PC-9 (cell line): ENCODE measurements at regions not wholly inside any gene's neighbourhood (a gene's known extent, or its start where the extent isn't known, plus 50 kb on each side); places are given as distances from the start of the nearest gene placed in this dataset.

Source experiments
- EZH2 ChIP-seq: fragments of 200-600 bp; sonication (generic); IDR thresholded peaks from 2 replicates; pipeline ENCODE4 v1.8.0; 2017; ENCODE audit warnings: antibody characterized with exemption, low read depth
- TF ChIP-seq, protein P1 (sequence below): fragments of 200-600 bp; sonication (generic); conservative IDR thresholded peaks from 2 replicates; pipeline ENCODE4 v1.6.1; 2017; ENCODE audit warnings: mixed run types, antibody characterized with exemption, mild to moderate bottlenecking, moderate library complexity

GRCh38 chr9:77084094-77084493 lies 64.6 kb downstream of the FOXB2 start:
- TF ChIP-seq, protein P1, sequence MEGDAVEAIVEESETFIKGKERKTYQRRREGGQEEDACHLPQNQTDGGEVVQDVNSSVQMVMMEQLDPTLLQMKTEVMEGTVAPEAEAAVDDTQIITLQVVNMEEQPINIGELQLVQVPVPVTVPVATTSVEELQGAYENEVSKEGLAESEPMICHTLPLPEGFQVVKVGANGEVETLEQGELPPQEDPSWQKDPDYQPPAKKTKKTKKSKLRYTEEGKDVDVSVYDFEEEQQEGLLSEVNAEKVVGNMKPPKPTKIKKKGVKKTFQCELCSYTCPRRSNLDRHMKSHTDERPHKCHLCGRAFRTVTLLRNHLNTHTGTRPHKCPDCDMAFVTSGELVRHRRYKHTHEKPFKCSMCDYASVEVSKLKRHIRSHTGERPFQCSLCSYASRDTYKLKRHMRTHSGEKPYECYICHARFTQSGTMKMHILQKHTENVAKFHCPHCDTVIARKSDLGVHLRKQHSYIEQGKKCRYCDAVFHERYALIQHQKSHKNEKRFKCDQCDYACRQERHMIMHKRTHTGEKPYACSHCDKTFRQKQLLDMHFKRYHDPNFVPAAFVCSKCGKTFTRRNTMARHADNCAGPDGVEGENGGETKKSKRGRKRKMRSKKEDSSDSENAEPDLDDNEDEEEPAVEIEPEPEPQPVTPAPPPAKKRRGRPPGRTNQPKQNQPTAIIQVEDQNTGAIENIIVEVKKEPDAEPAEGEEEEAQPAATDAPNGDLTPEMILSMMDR = no peak
- TF ChIP-seq EZH2 = no peak
